NCI-H1105 treated with DMSO at 0.1 percent for 48 hours (cell line): ENCODE measurements at regions not wholly inside any gene's neighbourhood (a gene's known extent, or its start where the extent isn't known, plus 50 kb on each side); places are given as distances from the start of the nearest gene placed in this dataset.
A peak's percentile ranks its signal among the peaks of the same experiment; 100 is the strongest.
"Not testable (repeated sequence)": the region's sequence is repeated elsewhere in the genome, so short reads cannot be mapped to it uniquely, and the experiment has no call there.

Experiments used
- DNase-seq: peaks from one replicate; lab custom pipeline; 2025; lab: John Stamatoyannopoulos, UW

DNA sequence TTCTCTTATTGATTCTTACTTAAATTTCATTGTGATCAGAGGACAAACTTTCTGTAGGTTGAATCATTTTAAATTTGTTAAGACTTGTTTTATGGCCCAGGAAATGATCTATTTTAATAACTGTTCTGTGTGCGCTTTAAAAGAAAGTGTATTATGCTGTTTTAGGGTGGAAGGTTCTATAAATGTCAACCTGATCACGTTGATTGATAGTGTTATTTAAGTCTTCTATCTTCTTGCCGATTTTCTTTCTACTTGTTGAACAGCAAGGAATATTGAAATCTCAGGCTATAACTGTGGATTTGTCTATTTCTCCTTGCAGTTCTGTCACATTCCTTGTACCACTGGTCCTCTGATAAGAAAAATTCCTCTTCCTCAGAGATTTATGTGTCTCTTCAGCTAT is 112.7 kb downstream of the TANC2 start:
- no peak for DNase-seq

DNA sequence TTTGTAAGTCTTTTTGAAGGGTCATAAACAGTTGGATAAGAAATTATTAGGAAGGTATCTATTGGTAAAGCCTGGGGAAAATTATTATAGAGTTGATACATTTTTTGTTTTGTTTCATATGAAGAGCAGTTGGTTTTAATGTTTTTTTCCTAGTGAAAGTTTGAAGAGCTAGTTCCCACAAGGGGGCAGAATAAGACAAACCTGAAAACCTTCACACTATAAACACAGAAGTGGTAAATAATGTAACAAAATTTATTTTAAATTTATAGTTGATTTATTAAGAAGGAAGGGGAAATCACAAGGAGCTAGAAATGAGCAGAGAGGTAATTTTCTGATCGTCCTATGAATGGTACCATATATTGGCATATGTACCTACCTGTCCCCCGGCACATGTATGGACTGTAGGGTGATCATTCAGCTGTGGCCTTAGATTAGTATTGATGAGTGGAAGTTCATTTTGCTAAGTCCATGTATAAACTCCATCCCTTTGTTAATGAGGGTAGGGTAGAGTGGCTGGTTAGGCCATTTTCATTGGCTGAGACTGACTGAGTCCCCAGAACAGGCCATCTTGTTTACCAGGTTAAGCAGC is 116.3 kb downstream of the TANC2 start:
- no peak for DNase-seq

DNA sequence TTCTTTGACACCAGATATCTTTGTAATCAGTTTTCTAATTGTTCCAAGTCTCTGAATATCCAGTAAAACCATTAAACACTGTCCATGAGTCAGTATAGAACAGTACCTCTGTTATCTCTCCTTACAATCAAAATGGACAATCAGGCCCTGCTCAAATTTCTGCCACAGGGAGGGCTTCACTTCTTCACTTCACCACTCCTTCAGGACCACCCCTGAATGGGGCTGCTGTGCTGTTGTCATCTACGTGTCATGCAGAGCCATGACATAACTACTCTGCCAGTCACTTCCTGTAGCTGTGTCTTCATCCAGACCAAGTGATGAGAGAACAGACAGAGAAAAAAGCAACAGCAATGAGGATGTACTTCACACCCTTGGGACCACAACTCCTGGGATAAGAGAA is 116.9 kb downstream of the TANC2 start:
- DNase-seq: no peak

DNA sequence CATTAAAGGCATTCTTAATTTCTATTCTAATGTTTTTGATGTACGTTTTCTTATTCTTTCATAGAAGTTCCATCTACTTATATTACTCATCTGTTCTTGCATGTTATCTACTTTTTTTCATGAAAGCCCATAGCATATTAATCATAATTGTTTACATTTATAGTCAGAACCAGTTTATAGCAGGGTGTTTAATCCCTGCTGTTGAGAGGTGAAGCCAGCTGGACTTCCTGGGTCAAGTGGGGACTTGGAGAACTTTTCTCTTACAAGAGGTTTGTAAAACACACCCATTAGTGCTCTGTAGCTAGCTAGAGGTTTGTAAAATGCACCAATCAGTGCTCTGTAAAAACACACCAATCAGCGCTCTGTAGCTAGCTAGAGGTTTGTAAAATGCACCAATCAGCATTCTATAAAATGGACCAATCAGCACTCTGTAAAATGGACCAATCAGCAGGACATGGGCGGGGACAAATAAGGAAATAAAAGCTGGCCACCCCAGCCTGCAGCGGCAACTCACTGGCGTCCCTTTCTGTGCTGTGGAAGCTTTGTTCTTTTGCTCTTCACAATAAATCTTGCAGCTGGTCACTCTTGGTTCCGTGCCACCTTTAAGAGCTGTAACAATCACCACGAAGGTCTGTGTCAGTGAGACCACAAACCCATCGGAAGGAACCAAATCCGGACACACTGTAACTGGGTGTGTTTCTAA is 120.6 kb downstream of the TANC2 start:
- no peak for DNase-seq

DNA sequence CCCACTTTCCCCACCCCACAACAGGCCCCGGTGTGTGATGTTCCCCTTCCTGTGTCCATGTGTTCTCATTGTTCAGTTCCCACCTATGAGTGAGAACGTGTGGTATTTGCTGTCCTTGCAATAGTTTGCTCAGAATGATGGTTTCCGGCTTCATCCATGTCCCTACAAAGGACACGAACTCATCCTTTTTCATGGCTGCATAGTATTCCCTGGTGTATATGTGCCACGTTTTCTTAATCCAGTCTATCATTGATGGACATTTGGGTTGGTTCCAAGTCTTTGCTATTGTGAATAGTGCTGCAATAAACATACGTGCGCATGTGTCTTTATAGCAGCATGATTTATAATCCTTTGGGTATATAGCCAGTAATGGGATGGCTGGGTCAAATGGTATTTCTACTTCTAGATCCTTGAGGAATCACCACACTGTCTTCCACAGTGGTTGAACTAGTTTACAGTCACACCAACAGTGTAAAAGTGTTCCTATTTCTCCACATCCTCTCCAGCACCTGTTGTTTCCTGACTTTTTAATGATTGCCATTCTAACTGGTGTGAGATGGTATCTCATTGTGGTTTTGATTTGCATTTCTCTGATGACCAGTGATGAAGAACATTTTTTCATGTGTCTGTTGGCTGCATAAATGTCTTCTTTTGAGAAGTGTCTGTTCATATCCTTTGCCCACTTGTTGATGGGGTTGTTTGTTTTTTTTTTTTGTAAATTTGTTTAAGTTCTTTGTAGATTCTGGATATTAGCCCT is 124.5 kb downstream of the TANC2 start:
- DNase-seq: not testable (repeated sequence)

DNA sequence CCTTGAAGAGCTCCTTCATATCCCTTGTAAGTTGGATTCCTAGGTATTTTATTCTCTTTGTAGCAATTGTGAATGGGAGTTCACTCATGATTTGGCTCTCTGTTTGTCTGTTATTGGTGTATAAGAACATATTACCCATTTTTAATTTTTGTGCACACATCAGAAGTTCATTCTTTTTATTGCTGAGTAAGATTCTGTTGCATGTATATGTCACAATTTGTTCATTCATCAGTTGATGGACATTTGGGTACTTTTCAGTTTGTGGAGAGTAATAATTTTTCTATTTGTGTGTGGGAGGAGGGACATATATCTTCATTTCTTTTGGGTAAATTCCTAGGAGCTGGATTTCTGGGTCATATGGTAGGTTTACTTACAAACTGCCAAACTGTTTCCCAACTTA is 125.9 kb downstream of the TANC2 start:
- DNase-seq: not testable (repeated sequence)

DNA sequence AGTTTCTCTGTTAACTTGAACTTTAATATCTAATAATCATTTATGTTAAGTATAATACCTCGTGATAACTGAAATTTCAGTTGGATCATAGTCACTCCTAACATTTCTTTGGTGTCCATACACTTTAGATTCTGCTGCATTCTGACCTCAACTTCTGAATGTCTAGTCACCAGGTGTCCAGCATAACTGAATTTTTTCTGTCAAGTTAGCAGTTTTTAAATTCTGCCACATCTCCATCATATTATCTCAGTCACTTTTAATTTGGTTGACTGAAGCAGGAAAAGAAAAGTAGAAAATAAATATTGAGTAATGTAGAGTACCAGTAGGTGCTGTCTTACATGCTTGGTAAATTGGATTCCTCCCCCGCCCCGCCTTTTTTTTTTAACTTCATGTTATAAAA is 128.6 kb downstream of the TANC2 start:
- no peak for DNase-seq

DNA sequence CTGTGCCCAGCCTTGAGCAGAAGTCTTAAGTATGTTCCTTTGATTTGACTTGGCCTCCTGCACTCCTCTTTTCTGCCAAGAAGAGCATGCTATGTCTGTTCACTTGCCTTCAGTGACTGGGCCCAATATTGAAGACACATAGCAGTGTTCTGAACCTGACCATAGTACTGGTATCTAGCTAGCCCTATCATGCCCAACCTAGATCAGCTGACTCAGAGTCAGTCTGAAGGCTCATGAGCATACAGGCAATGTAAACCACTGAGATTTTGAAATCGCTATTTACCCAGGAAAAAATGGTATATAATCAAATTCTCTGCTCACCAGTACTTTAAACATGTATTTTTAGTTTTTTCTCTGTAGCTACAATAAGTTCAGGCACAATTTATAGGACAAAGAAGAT is 129.4 kb downstream of the TANC2 start:
- no peak for DNase-seq

DNA sequence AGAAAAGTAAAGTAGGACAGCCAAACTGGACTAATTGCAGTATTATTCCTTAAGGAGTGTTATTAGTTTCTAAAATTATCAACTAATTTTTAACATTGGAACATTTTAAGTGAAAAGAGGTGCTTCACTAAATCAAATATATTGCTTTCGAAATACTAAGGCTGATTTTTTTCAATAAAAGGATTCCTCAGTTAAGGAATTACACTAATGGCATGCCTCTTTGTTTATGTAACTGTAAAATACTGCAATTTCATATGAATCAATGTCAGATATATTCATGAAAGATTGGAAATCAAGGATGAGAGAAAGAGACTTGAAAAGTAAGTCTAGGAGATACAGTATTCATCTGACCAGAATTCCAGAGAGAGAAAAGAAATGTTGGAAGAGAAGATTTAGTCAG is 129.8 kb downstream of the TANC2 start:
- DNase-seq: no peak

DNA sequence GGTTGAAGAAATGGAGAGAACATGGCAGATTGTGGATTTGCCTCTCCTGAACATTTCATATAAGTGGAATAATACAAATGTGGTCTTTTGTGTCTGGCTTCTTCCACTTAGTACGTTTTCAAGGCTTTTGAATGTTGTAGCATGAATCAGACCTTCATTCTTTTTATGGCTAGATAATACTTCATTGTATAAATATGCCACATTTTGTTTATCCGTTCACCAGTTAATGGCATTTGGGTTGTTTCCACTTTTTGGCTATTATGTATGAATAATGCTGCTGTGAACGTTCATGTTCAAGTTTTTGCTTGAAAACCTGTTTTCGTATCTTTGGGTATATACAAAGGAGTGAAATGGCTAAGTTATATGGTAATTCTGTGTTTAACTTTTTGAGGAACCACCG is 130.4 kb downstream of the TANC2 start:
- DNase-seq: no peak

DNA sequence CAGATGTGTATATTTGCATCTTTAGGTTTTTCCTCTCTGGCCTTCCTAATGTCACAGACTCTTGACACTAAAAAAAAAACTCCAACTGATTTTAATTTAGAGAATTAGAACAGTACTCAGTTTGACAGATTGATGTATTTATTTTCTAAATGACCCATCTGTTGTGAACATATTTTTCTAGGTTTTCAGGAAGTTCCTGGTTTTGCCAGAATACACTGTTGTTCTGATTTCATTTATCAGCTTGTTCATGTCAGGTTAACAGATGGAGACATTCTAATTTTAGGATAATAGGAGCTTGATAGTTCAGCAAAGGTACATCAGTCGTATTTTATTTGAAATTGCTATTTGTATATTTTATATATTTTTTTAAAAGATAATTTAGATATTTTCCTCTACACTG is 133.4 kb downstream of the TANC2 start:
- DNase-seq: no peak

DNA sequence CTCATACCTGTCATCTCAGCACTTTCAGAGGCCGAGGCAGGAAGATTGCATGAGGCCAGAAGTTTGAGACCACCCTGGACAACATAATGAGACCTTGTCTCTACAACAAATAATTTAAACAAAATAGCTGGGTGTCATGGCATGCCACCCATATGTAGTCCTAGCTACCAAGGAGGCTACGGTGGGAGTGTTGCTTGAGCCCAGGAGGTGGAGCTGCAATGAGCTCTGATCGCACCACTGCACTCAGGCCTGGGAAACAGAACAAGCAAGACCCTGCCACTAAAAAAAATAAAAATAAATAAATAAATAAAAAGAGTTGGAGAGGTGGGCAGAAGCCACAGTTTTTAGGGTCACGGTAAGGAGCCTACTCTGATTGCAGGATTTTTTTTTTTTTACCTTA is 136.0 kb downstream of the TANC2 start:
- DNase-seq: no peak

DNA sequence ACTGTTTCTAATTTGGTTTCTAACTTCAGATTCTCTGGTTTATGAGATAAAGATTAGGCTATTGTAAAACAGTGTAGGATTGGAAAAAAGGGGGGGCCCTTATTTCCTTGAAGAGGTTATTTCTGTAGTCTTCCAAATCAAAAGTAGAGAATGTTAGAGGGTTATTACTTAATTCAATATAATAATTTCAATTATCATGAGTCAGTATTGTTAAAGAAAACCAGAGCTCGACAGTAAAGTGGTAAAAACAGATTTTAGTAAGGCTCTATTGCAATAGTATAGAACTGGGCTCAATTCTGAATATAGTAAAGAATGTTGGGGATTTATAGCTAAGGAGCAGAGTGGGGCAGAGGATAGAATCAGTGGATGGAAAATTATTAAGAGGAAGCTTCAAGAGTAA is 140.0 kb downstream of the TANC2 start:
- no peak for DNase-seq

DNA sequence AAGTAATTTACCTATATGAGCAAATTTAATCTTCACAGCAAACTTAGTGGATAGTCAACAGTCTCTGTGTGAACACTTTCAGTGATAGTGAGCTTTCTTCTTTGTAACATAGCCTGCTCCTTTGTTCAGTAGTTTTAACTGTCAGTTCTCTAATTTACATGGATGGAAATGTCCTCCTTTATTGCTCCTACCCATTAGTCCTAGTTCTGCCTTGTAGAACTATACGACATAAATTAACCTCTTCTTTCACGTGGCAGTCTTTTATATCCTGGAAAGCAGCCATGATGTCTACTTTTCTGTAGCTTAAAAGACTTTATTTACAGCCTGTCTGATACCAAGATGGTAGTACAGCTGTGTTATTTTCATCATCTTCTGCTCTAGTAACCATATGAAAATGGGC is 143.6 kb downstream of the TANC2 start:
- no peak for DNase-seq

DNA sequence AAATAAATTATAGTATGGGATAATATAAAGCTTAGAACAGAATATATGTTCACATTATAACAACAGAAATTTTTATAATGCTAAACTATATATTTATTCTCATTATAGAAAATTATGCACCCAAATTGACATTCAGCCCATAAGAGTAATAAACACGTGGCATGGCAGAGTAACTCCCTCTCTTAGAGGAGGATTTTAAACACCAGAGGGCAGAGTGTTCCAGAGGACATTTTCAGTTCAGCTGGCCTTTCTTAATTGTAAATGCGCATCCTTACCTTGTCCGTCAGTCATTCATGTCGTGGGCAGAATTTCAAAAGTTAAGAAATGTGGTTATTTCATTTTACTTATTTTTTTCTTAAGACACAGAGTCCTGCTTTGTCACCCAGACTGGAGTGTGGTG is 147.1 kb downstream of the TANC2 start:
- DNase-seq: no peak

DNA sequence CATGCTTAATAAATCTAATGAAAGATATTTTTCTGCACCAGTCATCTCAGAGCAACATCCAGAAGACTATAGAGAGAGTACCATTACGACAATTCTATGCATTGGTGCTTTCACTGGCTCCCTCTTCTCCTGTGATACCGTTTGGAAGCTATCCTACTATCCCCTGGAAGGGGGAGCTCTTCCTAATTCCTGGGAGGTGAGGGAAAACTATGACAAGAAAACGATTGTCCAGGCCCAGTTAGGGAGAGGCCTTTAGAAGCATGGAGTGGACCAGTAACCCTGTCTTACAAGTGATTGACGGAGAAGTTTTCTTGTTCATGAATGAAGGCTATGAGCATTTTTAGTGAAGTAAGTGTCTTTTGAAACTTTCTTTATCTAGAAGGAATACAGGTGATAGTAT is 150.2 kb downstream of the TANC2 start:
- DNase-seq: no peak

DNA sequence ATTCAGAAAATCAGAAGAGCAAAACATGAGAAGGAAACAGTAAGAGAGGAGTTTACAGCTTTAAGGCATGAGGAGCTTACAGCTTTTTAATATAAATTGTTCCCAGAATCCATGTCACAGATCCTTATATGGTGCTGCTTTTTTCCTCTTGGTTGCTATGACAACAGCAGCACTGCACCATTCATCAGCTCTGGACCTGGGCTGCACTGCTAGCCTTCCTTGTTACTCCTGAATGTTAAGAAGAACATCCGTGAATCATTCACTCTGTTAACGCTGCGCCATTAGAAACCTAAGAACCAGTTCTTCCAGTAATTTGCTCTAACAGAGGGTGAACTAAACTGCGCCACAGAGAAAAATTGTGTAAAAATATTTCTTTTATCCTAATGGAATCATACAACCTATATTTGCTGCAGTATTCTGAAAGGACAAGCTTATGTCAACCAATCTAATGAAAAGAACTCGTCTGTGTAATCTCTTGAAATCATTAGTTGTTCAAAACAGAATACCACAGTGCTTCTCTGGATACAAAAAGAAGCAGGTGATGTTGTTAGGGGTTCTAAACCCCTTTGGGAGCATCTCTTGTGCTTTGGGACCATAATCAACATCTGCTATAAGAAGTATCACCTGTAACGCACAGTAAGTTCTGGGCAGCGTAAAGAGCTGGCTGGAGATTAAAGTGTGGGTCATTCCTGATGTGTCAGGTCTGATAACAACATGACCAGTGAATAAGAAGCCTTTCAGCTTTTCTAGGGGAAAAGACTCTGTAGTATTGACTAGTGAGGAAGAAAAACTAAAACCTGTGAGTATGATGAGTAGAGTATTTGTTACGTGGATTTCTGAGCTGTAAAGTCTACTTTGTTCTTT is 151.2 kb downstream of the TANC2 start:
- DNase-seq: peak; percentile 30

DNA sequence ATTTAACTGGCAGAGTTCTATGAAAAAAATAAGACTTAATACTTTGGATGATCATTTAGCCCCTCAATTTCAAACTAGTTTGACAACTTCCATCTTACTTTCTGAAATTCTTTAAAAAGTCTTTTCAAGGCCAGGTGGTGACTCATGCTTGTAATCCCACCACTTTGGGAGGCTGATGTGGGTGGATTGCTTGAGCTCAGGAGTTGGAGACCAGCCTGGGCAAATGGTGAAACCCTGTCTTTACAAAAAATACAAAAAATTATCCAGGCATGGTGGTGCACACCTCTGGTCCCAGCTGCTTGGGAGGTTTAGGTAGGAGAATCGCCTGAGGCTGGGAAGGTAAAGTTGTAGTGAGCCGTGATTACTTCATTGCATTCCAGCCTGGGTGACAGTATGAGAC is 154.4 kb downstream of the TANC2 start:
- no peak for DNase-seq

DNA sequence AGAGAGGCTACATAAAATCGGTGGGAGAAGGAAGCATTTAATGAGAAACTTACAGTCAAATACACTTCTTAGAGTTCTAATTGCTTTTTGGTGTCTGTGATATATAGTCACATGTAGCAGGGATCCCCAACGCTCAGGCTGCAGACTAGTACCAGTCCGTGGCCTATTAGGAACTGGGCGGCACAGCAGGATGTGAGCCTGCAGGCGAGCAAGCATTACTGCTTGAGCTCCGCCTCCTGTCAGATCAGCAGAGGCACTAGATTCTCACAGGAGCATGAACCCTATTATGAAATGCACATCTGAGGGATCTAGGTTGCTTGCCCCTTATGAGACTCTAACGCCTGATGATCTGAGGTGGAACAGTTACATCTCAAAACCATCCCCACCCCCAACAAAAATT is 158.5 kb downstream of the TANC2 start:
- DNase-seq: no peak

DNA sequence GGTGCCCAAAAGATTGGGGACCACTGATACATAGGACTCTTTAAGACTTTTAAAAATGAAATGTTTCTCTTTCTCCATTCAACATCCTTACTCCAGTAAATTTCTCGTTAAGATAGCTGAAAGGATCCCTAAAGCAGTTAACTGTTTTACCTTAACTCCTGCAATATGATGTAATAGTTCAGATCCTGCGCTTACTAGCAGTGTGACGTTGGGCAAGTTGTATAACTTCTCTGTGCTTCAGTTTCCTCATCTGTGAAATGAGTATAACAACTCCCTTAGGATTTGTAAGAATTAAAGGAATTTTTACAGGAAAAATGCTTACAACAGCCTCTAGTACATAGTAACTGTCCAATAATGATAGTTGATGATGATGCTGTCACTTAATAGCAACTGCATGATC is 158.9 kb downstream of the TANC2 start:
- no peak for DNase-seq

DNA sequence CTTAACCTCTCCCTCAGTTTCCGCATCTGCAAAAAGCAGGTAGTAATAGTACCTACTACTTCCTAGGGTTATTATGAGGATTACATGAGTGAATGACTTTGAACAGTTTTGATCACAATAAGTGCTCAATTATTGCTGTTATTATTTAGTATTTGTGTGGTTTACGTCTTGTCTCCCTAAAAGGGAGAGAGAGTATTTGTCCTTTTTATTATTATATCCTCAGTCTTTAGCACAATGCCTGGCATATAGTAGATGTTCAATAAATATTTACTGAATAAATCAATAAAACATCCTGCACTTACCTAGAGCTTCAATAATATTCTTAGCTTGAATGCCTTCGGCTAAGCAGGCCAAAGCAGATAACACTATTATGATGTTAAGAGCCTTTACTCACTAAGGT is 160.0 kb downstream of the TANC2 start:
- DNase-seq: no peak

DNA sequence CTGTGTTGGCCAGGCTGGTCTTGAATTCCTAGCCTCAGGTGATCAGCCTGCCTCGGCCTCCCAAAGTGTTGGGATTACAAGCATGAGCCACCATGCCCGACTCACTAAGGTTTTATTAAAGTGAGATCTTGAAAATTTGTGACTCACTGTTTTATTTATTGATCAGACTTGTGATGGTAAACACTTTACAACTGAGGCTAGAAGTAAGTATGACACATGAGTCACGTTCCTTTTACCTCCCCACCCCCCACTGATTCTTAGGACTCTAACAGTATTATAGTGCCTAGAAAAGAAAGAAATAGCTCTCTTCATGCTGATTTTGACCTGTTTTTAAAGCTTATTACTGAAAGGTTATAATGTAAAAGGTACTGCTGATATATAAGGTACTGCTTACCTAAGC is 160.6 kb downstream of the TANC2 start:
- DNase-seq: no peak
